SW 1271 (cell line): ENCODE measurements at regions not wholly inside any gene's neighbourhood (a gene's known extent, or its start where the extent isn't known, plus 50 kb on each side); places are given as distances from the start of the nearest gene placed in this dataset.
"Not testable (repeated sequence)": the region's sequence is repeated elsewhere in the genome, so short reads cannot be mapped to it uniquely, and the experiment has no call there.

Experiments
- DNase-seq, 2 experiments: peaks; one replicate each; lab custom pipeline; 2025; lab: John Stamatoyannopoulos, UW

DNA sequence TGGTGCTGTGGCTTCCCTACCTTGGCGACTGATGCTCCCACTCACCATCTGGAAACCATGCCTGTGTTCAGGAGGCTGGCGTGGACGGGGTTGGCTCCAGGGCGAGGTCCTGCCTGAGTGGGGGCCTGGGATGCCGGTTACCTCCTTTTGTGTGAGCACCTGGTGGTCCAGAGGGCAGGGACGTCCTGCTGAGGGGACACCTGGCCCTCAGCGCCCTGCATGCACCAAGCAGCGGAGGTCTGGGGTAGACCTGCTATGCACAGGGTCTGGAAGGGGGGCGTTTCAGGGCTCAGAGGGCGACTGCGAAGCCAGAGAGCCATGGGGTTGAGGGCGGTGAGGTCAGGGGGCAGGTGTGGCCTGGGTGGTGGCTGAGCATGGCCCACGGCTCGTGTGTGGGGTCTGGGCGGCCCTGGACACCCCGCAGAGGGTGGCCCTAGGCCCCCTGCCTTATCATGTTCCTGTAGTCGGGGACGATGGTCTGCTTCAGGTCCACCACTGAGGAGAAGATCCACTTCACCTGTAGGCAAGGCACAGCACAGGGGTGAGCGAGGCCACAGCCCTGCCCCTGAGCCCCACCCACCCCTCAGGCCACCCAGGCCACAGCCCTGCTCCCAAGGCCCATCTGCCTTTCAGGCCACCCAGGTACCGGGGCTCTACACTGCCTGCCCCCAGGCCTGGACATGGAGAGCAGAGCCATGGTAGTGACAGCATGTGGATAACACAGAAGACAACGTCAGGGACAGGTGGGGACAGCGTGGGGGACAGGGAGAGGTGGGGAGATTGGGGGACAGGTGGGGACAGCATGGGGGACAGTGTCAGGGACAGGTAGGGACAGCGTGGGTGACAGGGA, 95.3 kb downstream of the TMEM121 start:
- not testable (repeated sequence) for DNase-seq

DNA sequence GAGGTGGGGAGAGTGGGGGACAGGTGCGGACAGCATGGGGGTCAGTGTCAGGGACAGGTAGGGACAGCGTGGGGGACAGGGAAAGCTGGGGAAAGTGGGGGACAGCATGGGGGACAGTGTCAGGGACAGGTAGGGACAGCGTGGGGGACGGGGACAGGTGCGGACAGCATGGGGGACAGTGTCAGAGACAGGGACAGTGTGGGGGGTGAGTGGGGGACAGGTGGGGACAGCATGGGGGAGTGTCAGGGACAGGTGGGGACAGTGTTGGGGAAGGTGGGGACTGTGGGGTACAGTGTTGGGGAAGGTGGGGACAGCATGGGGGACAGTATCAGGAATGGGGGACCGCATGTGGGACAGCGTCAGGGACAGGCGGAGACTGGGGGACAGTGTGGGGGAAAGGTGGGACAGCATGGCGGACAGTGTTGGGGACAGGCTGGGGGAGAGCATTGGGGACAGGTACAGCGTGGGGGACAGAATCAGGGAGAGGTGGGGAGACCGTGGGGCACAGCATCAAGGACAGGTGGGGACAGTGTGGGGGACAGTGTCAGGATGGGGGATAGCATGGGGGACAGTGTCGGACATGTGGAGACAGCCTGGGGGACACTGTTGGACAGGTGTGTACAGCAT, 96.1 kb downstream of the TMEM121 start:
- DNase-seq = no peak

- DNase-seq = not testable (repeated sequence)
These were observed 96.8 kb downstream of the TMEM121 start for GRCh38 chr14:105623178-105623577.

GRCh38 chr14:105624346-105624745, 98.0 kb downstream of the TMEM121 start:
- not testable (repeated sequence) for DNase-seq

DNA sequence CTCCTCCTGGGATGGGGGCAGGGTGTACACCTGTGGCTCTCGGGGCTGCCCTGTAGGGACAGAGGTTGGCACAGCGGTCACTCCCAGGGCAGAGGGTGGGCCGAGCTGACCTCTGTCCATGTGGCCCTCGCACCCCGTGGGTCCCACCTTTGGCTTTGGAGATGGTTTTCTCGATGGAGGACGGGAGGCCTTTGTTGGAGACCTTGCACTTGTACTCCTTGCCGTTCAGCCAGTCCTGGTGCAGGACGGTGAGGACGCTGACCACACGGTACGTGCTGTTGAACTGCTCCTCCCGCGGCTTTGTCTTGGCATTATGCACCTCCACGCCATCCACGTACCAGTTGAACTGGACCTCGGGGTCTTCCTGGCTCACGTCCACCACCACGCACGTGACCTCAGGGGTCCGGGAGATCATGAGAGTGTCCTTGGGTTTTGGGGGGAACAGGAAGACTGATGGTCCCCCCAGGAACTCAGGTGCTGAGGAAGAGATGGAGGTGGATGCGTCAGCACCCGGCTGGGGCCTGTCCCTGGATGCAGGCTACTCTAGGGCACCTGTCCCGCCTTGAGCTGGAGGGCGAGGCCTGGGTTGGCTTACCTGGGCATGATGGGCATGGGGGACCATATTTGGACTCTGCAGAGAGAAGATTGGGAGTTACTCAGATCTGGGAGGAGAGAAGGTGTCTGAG, 98.5 kb downstream of the TMEM121 start:
- not testable (repeated sequence) for DNase-seq

DNA sequence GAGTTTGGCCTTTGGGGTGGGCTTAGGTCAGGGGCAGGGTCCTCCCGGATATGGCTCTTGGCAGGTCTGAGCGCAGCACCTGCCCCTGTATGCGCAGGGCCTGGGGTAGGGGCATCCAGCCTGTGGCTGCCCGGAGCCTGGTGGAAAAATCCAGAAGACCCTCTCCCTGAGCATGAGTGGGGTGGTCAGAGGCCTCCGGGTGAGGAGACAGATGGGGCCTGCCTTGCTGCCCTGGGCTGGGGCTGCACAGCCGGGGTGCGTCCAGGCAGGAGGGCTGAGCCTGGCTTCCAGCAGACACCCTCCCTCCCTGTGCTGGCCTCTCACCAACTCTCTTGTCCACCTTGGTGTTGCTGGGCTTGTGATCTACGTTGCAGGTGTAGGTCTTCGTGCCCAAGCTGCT, 99.1 kb downstream of the TMEM121 start:
- DNase-seq = not testable (repeated sequence)

GRCh38 chr14:105626111-105626510, 99.7 kb downstream of the TMEM121 start:
- not testable (repeated sequence) for DNase-seq

DNA sequence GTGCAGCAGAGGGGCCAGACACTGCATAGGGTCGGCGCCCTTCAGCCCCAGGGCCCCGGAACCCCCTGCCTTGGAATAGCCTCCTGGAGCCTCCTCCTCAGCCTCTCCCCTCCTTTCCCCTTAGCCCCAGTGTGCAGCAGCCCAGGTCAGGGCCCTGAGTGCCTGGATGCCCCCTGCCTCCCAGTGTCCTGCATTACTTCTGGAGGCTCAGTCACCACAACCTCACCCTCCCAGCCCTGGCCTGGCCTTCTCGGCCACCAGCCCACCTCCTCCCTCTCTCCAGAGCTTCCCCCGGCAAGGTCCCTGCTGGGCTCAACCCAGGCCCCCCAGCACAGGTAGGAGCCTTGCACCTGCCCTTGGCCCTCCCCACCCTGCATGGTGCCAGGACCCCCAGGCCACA, 100.3 kb downstream of the TMEM121 start:
- DNase-seq = not testable (repeated sequence)

GRCh38 chr14:105627287-105627686, 100.9 kb downstream of the TMEM121 start:
- not testable (repeated sequence) for DNase-seq

DNA sequence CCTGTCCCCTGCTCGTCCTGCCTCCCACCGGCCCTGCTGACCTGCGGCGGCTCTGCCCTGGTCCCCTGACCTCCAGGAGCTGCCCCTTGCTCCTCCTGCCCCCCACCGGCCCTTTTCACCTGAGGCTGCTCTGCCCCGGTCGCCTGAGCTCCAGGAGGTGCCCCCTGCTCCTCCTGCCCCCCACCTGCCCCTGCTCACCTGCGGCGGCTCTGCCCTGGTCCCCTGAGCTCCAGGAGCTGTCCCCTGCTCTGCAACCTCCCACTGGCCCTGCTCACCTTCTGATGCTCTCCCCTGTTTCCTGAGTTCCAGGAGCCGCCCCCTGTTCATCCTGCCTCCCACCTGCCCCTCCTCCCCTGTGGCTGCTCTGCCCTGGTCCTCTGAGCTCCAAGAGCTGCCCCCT, 101.3 kb downstream of the TMEM121 start:
- DNase-seq = no peak

DNA sequence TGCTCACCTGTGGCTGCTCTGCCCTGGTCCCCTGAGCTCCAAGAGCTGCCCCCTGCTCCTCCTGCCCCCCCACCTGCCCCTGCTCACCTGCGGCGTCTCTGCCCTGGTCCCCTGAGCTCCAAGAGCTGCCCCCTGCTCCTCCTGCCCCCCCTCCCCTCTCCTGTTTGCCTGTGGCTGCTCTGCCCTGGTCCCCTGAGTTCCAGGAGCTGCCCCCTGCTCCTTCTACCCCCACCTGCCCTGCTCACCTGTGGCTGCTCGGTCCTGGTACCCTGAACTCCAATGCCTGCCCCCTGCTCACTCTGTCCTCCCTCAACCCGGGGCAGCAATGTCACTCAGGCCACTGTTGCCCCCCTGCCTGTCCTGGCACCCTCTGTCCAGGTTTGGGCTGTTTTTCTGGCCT, 101.7 kb downstream of the TMEM121 start:
- not testable (repeated sequence) for DNase-seq

DNA sequence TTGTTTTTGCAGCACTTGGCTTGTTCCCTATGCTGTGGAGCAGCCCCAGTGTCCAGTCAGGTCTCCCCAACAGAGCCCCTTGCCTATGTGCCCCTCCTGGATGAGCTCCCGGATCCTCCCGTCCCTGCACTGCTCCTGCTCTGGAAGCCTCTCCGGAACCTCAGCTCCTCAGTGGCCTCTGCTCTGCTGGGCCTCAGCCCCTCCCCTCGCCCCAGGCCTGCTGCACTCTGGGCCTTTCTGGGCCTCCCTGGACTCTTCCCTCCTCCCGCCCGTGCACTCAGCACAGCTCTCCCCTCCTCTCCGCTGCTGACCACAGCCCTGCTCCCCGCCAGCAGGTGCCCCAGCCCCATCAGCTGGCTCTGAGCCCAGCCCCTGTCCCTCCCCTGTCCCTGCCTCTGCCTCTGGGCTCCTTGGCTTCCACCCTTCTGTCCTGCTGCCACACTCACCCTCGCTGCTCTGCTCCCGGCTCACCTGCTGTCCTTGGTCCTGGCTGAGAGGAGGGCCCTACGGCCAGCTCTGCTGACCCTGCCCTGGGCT, 102.2 kb downstream of the TMEM121 start:
- DNase-seq = not testable (repeated sequence)

DNA sequence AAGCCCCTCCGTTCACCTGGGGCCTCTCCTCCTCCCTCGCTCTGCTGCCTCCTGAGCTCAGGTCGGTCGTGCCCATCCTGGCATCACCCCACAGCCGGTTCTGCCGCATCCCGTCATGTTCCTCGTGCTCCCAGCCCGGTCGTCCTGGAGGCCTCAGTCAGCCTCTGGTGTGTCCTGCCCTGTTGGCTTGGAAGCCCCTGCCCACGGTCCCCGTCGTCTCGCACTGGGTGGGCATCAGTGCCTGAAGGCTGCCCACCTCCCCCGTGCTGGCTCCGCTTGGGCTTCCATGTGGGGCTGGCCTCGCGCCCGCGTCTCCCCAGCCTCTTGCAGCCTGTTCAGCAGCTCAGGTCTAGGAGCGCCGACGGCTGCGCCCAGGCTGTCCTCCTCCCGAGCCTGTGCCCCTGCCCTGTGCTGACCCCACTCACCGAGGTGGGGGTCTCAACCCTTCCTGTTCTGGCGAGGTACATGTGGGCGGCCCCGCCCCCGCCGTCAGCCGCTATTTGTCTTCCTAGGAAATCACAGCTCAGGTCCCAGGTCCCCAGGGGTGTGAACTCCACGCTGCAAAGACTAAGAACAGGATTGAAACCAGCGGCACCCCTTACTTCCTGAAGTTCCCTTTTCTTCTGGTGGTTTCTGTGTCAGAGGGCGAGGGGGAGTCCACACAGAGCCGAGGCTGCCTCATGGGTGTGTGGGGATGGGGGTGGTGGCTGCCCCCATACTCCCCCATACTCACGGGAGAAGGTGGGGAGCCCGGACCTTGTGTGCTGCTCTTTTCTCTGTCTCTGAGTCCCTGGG, 102.9 kb downstream of the TMEM121 start:
- not testable (repeated sequence) for DNase-seq

- no peak for DNase-seq
These were observed 103.5 kb downstream of the TMEM121 start for GRCh38 chr14:105629886-105630215.

- not testable (repeated sequence) for DNase-seq
These were observed 104.0 kb downstream of the TMEM121 start for GRCh38 chr14:105630293-105630934.

GRCh38 chr14:105630935-105631779, 104.8 kb downstream of the TMEM121 start:
- DNase-seq = not testable (repeated sequence)

- DNase-seq = no peak
These were observed 105.6 kb downstream of the TMEM121 start for GRCh38 chr14:105632010-105632409.

DNA sequence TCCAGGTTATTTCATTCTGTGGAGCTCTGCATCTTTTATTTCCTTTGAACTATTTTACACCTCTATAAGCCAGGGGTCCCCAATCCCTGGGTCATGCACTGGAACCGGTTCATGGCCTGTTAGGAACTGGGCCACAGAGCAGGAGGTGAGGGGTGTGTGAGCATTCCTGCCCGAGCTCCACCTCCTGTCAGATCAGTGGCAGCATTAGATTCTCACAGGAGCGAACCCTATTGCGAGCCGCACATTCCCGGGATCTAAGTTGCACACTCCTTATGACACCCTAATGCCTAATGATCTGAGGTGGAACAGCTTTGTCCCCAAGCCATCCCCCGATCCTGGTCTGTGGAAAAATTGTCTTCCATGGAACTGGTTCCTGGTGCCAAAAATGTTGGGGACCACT, 107.2 kb downstream of the TMEM121 start:
- DNase-seq = not testable (repeated sequence)

DNA sequence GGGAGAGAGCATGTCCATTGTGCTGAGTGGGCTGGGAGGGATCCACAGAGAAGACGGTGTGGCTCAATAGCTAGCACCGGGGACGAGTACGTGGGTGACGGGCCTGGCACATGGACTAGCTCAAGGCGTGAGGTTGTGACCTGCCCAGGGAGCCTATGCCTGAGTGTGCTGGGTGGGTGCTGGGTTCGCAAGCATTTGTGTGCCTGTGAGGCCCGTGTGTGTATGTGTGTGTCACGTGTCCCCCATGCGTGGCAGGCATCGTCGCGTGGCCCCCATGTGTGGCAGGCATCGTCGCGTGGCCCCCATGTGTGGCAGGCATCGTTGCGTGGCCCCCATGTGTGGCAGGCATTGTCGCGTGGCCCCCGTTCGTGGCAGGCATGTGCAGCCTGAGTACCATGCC, 109.2 kb downstream of the TMEM121 start:
- DNase-seq = no peak

DNA sequence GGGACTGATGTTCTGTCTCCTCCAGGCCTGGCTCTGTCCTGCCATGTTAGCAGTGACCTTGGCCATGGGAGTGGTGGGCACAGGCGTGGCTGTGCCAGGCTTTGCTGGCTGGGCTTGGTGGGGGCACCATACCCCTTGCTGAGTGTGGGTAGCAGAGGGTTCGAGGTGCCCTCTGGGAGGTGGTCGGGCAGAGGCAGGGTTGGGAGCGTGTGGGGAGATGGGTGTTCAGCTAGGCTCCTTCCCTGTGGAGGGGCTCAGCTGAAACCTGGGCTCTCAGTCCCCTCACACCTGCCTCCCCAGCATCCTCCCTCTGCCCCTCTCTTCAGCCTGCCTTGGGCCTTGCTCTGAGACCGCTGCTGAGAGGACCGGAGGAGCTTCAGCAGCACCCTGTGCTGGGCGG, 109.6 kb downstream of the TMEM121 start:
- DNase-seq = not testable (repeated sequence)
